ENCODE measurements at regions not wholly inside any gene's neighbourhood (a gene's known extent, or its start where the extent isn't known, plus 50 kb on each side); places are given as distances from the start of the nearest gene placed in this dataset.

DNA sequence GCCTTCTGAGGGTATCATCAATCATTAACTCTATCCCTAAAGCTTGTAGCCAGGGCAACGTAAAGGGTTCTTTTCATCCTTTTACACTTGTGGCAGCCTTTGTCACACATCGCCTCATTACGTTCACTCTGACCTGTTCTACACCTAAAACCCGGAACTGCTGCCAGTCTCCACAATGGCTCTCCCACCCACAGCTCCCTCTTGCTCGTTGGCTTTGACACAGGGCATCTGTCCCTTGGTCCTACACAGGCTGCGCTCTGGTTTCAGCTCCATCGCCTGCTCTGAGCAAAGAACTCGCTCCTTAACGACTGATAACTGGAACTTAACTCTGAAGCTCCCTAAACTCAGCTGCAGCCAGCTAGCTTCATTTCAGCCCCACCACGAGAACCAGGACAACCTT lies 112.8 kb upstream of the CTNND2 start:
- H3K4me3 ChIP-seq = no peak overlapping the region
- H3K27ac ChIP-seq = no peak overlapping the region
- H3K9me3 ChIP-seq = no peaks in the 10 kb centered on the region
- DNase-seq = no peak
- H3K4me1 ChIP-seq = no peaks in the 10 kb centered on the region
- 75 to 82% methylated on average over 10 of the region's 10 CpGs for WGBS, 2 donors
- TF ChIP-seq, protein P1, sequence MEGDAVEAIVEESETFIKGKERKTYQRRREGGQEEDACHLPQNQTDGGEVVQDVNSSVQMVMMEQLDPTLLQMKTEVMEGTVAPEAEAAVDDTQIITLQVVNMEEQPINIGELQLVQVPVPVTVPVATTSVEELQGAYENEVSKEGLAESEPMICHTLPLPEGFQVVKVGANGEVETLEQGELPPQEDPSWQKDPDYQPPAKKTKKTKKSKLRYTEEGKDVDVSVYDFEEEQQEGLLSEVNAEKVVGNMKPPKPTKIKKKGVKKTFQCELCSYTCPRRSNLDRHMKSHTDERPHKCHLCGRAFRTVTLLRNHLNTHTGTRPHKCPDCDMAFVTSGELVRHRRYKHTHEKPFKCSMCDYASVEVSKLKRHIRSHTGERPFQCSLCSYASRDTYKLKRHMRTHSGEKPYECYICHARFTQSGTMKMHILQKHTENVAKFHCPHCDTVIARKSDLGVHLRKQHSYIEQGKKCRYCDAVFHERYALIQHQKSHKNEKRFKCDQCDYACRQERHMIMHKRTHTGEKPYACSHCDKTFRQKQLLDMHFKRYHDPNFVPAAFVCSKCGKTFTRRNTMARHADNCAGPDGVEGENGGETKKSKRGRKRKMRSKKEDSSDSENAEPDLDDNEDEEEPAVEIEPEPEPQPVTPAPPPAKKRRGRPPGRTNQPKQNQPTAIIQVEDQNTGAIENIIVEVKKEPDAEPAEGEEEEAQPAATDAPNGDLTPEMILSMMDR (IDR thresholded peaks at IDR 0.05) = no peak
- TF ChIP-seq EP300 (IDR thresholded peaks at IDR 0.05) (no peak), POLR2A (IDR thresholded peaks at IDR 0.05) (no peak), POLR2AphosphoS5 (IDR thresholded peaks at IDR 0.05) (no peak)
- intact Hi-C loops (cut with DNase I) = no loop called here
- no peaks in the 10 kb centered on the region for H3K27me3 ChIP-seq
- no peaks in the 10 kb centered on the region for H3K36me3 ChIP-seq

DNA sequence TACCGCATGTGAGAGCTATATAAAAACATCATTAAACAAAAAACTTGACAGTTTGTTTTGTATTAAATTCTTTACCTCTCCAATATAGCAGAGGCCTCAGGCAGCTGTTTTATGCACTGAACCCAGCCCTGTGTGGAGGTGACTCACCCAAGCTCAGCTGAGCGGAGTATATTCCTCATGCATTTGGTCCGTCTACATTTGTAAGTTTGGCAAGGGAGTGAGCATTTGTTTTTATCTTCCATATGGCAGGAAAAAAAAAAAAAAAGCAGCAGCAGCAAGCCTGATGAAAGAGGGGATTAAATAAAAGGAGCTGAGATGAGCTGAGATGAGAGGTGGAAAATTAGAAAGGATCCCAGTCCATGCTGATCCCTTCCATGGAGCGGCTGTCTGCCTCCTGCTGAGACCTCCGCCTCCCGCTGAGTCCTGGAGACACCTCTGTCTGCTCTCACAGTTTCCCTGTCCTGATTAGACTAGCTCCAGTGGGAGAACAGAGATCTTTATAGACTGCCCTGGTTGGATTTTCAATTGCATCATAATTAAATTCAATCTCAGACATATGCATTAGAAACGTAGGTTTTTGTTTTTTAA lies 112.0 kb upstream of the CTNND2 start:
- DNase-seq = no peak
- Histone ChIP-seq H3K27me3 (no peaks in the 10 kb centered on the region), H3K36me3 (no peaks in the 10 kb centered on the region), H3K4me3 (no peak overlapping the region), H3K27ac (no peak overlapping the region), H3K4me1 (no peaks in the 10 kb centered on the region), H3K9me3 (no peaks in the 10 kb centered on the region)
- WGBS, 2 donors = 59 to 65% methylated on average over 7 of the region's 7 CpGs
- TF ChIP-seq POLR2AphosphoS5 (IDR thresholded peaks at IDR 0.05) (no peak), POLR2A (IDR thresholded peaks at IDR 0.05) (no peak), EP300 (IDR thresholded peaks at IDR 0.05) (no peak)
- TF ChIP-seq, protein P1 (IDR thresholded peaks at IDR 0.05) = no peak
- intact Hi-C loops (cut with DNase I) = no loop called here

DNA sequence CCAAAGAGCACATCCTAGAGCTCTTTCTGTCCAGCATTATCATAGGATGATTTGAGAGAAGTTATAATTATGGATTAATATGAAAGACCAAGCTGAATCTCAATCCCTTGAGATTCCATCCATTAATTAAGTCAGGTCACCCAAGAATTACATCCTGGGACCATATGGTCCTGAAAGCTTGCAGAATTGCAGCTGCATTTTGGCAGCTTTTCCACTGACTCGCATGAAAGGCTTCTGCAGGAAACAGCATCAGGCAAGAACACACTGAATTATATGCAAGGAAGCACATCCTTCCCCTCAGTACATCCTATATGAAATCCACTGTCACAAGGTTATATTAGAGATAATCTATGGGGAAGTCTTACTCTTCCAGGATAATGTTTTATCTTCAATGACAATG lies 109.1 kb upstream of the CTNND2 start:
- no peak for TF ChIP-seq POLR2A (IDR thresholded peaks at IDR 0.05)
- TF ChIP-seq, protein P1 (IDR thresholded peaks at IDR 0.05) = no peak
- no peak for TF ChIP-seq POLR2AphosphoS5 (IDR thresholded peaks at IDR 0.05)
- TF ChIP-seq EP300 (IDR thresholded peaks at IDR 0.05) = no peak
- intact Hi-C loops (cut with DNase I) = no loop called here
- H3K27ac ChIP-seq = no peak overlapping the region
- no peaks in the 10 kb centered on the region for H3K4me1 ChIP-seq
- WGBS, 2 donors = 57 to 61% methylated on average over 1 of the region's 1 CpG
- H3K36me3 ChIP-seq = no peaks in the 10 kb centered on the region
- H3K9me3 ChIP-seq = no peaks in the 10 kb centered on the region
- H3K4me3 ChIP-seq = no peak overlapping the region
- no peak for DNase-seq
- H3K27me3 ChIP-seq = no peaks in the 10 kb centered on the region

DNA sequence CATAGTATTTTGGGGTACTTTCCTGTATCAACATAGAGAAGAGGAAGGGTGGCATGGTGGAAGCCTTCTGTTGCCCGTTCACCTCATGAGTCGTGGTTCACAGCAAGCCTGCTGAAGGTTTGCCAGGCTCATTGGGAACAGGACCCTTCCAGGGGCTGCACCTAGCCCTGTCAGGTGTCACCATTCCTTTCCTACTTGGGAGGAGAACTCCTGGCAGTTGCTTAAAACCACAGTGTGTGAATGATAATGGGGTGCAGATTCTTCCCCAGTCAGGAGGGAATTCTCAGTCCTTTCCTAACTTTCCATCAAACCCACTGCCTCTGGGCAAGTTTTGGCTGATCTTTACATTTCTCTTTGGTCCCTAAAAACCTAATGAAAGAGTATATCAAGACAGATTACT lies 99.4 kb upstream of the CTNND2 start:
- intact Hi-C loops (cut with DNase I) = no loop called here
- Histone ChIP-seq H3K9me3 (no peaks in the 10 kb centered on the region), H3K27me3 (no peaks in the 10 kb centered on the region), H3K27ac (no peak overlapping the region), H3K4me3 (no peak overlapping the region), H3K36me3 (no peaks in the 10 kb centered on the region), H3K4me1 (no peaks in the 10 kb centered on the region)
- TF ChIP-seq EP300 (IDR thresholded peaks at IDR 0.05) = no peak
- TF ChIP-seq POLR2AphosphoS5 (IDR thresholded peaks at IDR 0.05) = no peak
- TF ChIP-seq, protein P1 (IDR thresholded peaks at IDR 0.05) = no peak
- TF ChIP-seq POLR2A (IDR thresholded peaks at IDR 0.05) = no peak
- WGBS, 2 donors = 66 to 68% methylated on average over 2 of the region's 2 CpGs
- DNase-seq = no peak

DNA sequence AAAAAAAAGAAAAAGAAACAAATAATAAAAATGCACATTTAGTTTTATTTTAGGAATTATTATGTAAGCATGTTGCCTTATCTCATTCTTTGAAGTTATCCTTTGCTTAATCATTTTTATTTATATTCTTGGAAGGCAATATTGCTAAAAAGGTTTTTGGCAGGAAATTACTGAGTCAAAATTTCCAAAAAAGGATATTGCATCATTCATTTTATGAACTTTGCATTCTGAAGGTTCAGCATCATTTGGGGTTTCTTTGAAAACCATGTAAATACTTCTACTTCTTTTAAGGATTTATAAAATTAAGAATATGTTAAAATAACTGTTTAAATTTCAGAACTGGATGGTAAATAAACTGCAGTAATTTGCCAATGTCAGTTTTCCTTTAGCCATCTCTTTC lies 94.2 kb upstream of the CTNND2 start:
- no peak for DNase-seq
- intact Hi-C loops (cut with DNase I) = no loop called here
- Histone ChIP-seq H3K27ac (no peak overlapping the region), H3K4me3 (no peak overlapping the region), H3K27me3 (no peaks in the 10 kb centered on the region), H3K9me3 (no peaks in the 10 kb centered on the region), H3K4me1 (no peaks in the 10 kb centered on the region), H3K36me3 (no peaks in the 10 kb centered on the region)
- TF ChIP-seq, protein P1 (IDR thresholded peaks at IDR 0.05) = no peak
- no peak for TF ChIP-seq POLR2A (IDR thresholded peaks at IDR 0.05)
- TF ChIP-seq POLR2AphosphoS5 (IDR thresholded peaks at IDR 0.05) = no peak
- TF ChIP-seq EP300 (IDR thresholded peaks at IDR 0.05) = no peak

All from sigmoid colon (tissue), 6 donors.